Esophagus squamous epithelium (tissue), 4 donors: ENCODE measurements at regions not wholly inside any gene's neighbourhood (a gene's known extent, or its start where the extent isn't known, plus 50 kb on each side); places are given as distances from the start of the nearest gene placed in this dataset.
"Not testable (repeated sequence)": the region's sequence is repeated elsewhere in the genome, so short reads cannot be mapped to it uniquely, and the experiment has no call there.

ENCODE experiments used
- POLR2A ChIP-seq, 4 donors: fragments of 450-650 bp; IDR thresholded peaks; one replicate each; pipeline ENCODE4 v1.6.1; 2017; ENCODE audit warnings: antibody characterized with exemption in 4 of 4, mild to moderate bottlenecking in 4 of 4, moderate library complexity in 3 of 4
- TF ChIP-seq, protein P1 (sequence below), 6 experiments: fragments of 450-650 bp in 4 of 6; fragments of 200-600 bp in 2 of 6; sonication (generic) in 2 of 6; IDR thresholded peaks; one replicate each; pipeline ENCODE4 v1.5.1; 2016 to 2019; ENCODE audit warnings: antibody characterized with exemption in 6 of 6, mild to moderate bottlenecking in 4 of 6, moderate library complexity in 4 of 6

DNA sequence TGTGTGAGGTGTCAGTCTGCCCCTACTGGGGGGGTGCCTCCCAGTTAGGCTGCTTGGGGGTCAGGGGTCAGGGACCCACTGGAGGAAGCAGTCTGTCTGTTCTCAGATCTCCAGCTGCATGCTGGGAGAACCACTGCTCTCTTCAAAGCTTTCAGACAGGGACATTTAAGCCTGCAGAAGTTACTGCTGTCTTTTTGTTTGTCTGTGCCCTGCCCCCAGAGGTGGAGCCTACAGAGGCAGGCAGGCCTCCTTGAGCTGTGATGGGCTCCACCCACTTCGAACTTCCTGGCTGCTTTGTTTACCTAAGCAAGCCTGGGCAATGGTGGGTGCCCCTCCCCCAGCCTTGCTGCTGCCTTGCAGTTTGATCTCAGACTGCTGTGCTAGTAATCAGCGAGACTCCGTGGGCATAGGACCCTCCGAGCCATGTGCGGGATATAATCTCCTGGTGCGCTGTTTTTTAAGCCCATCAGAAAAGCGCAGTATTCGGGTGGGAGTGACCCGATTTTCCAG, 153.7 kb upstream of the RXFP1 start:
- TF ChIP-seq, protein P1, sequence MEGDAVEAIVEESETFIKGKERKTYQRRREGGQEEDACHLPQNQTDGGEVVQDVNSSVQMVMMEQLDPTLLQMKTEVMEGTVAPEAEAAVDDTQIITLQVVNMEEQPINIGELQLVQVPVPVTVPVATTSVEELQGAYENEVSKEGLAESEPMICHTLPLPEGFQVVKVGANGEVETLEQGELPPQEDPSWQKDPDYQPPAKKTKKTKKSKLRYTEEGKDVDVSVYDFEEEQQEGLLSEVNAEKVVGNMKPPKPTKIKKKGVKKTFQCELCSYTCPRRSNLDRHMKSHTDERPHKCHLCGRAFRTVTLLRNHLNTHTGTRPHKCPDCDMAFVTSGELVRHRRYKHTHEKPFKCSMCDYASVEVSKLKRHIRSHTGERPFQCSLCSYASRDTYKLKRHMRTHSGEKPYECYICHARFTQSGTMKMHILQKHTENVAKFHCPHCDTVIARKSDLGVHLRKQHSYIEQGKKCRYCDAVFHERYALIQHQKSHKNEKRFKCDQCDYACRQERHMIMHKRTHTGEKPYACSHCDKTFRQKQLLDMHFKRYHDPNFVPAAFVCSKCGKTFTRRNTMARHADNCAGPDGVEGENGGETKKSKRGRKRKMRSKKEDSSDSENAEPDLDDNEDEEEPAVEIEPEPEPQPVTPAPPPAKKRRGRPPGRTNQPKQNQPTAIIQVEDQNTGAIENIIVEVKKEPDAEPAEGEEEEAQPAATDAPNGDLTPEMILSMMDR (IDR thresholded peaks at IDR 0.05), result not testable (repeated sequence)
- not testable (repeated sequence) for TF ChIP-seq POLR2A (IDR thresholded peaks at IDR 0.05)
